Prostate gland (tissue), 2 donors: ENCODE measurements at regions not wholly inside any gene's neighbourhood (a gene's known extent, or its start where the extent isn't known, plus 50 kb on each side); places are given as distances from the start of the nearest gene placed in this dataset.

Experiments
- CTCF ChIP-seq, 4 experiments: fragments of 200-600 bp in 2 of 4; fragments of 450-650 bp in 2 of 4; sonication (generic) in 2 of 4; IDR thresholded peaks; 1 replicate in 3 of 4; 2 replicates in 1 of 4; pipeline ENCODE4 v1.5.1; 2016 to 2019; ENCODE audit warnings: antibody characterized with exemption in 4 of 4, mild to moderate bottlenecking in 2 of 4, moderate library complexity in 2 of 4
- POLR2A ChIP-seq: fragments of 450-650 bp; IDR thresholded peaks from one replicate; pipeline ENCODE4 v1.6.1; 2016; ENCODE audit warnings: antibody characterized with exemption, mild to moderate bottlenecking
- POLR2AphosphoS5 ChIP-seq: sonication (generic); formaldehyde crosslinking; IDR thresholded peaks from one replicate; pipeline ENCODE4 v1.6.1; 2017; ENCODE audit warnings: antibody characterized with exemption

DNA sequence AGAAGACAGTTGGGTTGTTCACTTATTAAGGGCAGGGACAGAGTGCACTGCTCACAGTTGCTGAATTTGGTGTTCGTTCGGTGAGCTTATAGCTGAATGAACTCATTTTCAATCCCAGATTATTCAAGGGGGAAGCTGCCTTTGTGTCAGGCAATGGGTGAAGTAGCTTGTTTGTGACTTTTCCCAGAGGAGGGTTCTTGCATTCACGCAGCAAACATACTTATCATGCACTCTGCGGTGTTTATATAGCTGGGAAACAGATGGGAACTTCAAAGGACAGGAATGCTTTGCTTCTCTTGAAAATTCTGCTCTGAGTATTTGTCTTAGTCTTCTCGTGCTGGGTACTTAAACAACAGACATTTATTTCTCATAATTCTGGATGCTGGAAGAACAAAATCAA lies 64.7 kb upstream of the ABCA1 start:
- TF ChIP-seq CTCF (IDR thresholded peaks at IDR 0.05) = no peak
- TF ChIP-seq POLR2A = no peak
- TF ChIP-seq POLR2AphosphoS5 = no peak
